IMR-90 (cell line): ENCODE measurements at regions not wholly inside any gene's neighbourhood (a gene's known extent, or its start where the extent isn't known, plus 50 kb on each side); places are given as distances from the start of the nearest gene placed in this dataset.

ENCODE experiments used
- ATAC-seq: fragments of 200-7000 bp; cut with Tn5 transposase; 2 replicates; pipeline ENCODE4 v1.9.1; 2020; ENCODE audit warnings: low read depth, mild to moderate bottlenecking, moderate library complexity
- BruUV-seq: library from RNA; stranded (reverse); fragments of 400-500 nt; replicated peaks from 2 replicates; lab custom pipeline; 2021; lab: Mats Ljungman, UMichigan
- CTCF ChIA-PET: fragments of 300-600 bp; formaldehyde crosslinking; extraction: SDS; loops from one replicate; lab custom pipeline; 2021; ENCODE audit warnings: antibody characterized with exemption; lab: Yijun Ruan, JAX
- POLR2A ChIA-PET: fragments of 300-600 bp; sonication (Branson Sonifier 250); formaldehyde crosslinking; loops from one replicate; lab custom pipeline; 2022; ENCODE audit warnings: antibody characterized with exemption; ENCODE audit not compliant: unreplicated experiment; lab: Charles Lee
- DNase-seq: peaks from one replicate; pipeline ENCODE4 v3.0.0; 2013
- H2AFZ ChIP-seq: replicated peaks from 2 replicates; pipeline ENCODE3; 2013; ENCODE audit warnings: low read length, mild to moderate bottlenecking; ENCODE audit not compliant: poor library complexity
- H2AK5ac ChIP-seq: 2 replicates; pipeline ENCODE4 v1.6.1; 2013; ENCODE audit warnings: low read depth, low read length, inconsistent platforms
- H2AK9ac ChIP-seq: replicated peaks from 2 replicates; pipeline ENCODE3; 2013; ENCODE audit warnings: mild to moderate bottlenecking, low read depth, low read length, moderate library complexity; ENCODE audit not compliant: poor library complexity
- H2BK120ac ChIP-seq: 2 replicates; pipeline ENCODE4 v1.6.1; 2013; ENCODE audit warnings: low read depth, low read length, inconsistent platforms
- H2BK15ac ChIP-seq: 3 replicates; pipeline ENCODE4 v1.6.1; 2013; ENCODE audit warnings: low read depth, low read length, inconsistent platforms
- H2BK20ac ChIP-seq: 2 replicates; pipeline ENCODE4 v1.6.1; 2013; ENCODE audit warnings: low read depth, mild to moderate bottlenecking, inconsistent platforms, low read length, moderate library complexity
- H2BK5ac ChIP-seq: 2 replicates; pipeline ENCODE4 v1.6.1; 2013; ENCODE audit warnings: mild to moderate bottlenecking, low read depth, low read length, inconsistent platforms; ENCODE audit not compliant: poor library complexity, severe bottlenecking
- H3K14ac ChIP-seq: replicated peaks from 2 replicates; pipeline ENCODE4 v1.6.1; 2013; ENCODE audit warnings: low read depth, low read length, inconsistent platforms
- H3K18ac ChIP-seq: 2 replicates; pipeline ENCODE4 v1.6.1; 2013; ENCODE audit warnings: low read depth, low read length, control low read depth
- H3K23ac ChIP-seq: 2 replicates; pipeline ENCODE4 v1.6.1; 2013; ENCODE audit warnings: low read depth, low read length, inconsistent platforms
- H3K27ac ChIP-seq: 2 replicates; pipeline ENCODE4 v1.5.1; 2013; ENCODE audit warnings: mild to moderate bottlenecking, control low read depth, low read length; ENCODE audit not compliant: insufficient read depth
- H3K27me3 ChIP-seq: 2 replicates; pipeline ENCODE4 v1.6.1; 2013; ENCODE audit warnings: low read length; ENCODE audit not compliant: control insufficient read depth, insufficient read depth
- H3K36me3 ChIP-seq: 2 replicates; pipeline ENCODE4 v1.6.1; 2013; ENCODE audit warnings: low read length, mixed read lengths; ENCODE audit not compliant: control insufficient read depth, insufficient read depth
- H3K4ac ChIP-seq: 2 replicates; pipeline ENCODE4 v1.6.1; 2013; ENCODE audit warnings: low read depth, low read length, inconsistent platforms
- H3K4me1 ChIP-seq: 2 replicates; pipeline ENCODE4 v1.6.1; 2013; ENCODE audit warnings: low read length, mixed read lengths; ENCODE audit not compliant: control insufficient read depth, insufficient read depth
- H3K4me2 ChIP-seq: 2 replicates; pipeline ENCODE4 v1.6.1; 2013; ENCODE audit warnings: low read depth, mild to moderate bottlenecking, control low read depth, low read length, moderate library complexity
- H3K4me3 ChIP-seq: 2 replicates; pipeline ENCODE4 v1.5.1; 2013; ENCODE audit warnings: low read depth, mild to moderate bottlenecking, control low read depth, low read length, moderate library complexity; ENCODE audit not compliant: insufficient read depth
- H3K56ac ChIP-seq: 2 replicates; pipeline ENCODE4 v1.6.1; 2013; ENCODE audit warnings: low read length, inconsistent platforms; ENCODE audit not compliant: insufficient read depth; ENCODE audit errors: extremely low read depth
- H3K79me1 ChIP-seq, 2 experiments: 2 replicates each; pipeline ENCODE4 v1.6.1; 2013; ENCODE audit warnings: low read length in 2 of 2, inconsistent platforms in 1 of 2, low read depth in 1 of 2
- H3K9ac ChIP-seq: 2 replicates; pipeline ENCODE4 v1.6.1; 2013; ENCODE audit warnings: low read depth, low read length, control low read depth
- H3K9me1 ChIP-seq: 2 replicates; pipeline ENCODE4 v1.6.1; 2013; ENCODE audit warnings: low read length, inconsistent platforms; ENCODE audit not compliant: insufficient read depth
- H3K9me3 ChIP-seq: 2 replicates; pipeline ENCODE4 v1.6.1; 2013; ENCODE audit warnings: low read length; ENCODE audit not compliant: control insufficient read depth, insufficient read depth
- H4K20me1 ChIP-seq: 2 replicates; pipeline ENCODE4 v1.6.1; 2013; ENCODE audit warnings: low read length, inconsistent platforms; ENCODE audit not compliant: insufficient read depth
- H4K5ac ChIP-seq: 2 replicates; pipeline ENCODE4 v1.6.1; 2013; ENCODE audit warnings: mild to moderate bottlenecking, low read depth, low read length, control low read depth
- H4K8ac ChIP-seq, 2 experiments: 2 replicates each; pipeline ENCODE4 v1.6.1; 2013; ENCODE audit warnings: low read depth in 2 of 2, low read length in 2 of 2, control low read depth in 1 of 2, inconsistent platforms in 1 of 2
- H4K91ac ChIP-seq: 2 replicates; pipeline ENCODE4 v1.6.1; 2013; ENCODE audit warnings: low read depth, low read length, inconsistent platforms; ENCODE audit not compliant: insufficient read depth
- BHLHE40 ChIP-seq: fragments of 150-350 bp; IDR thresholded peaks from 2 replicates; pipeline ENCODE4 v1.6.1; 2016; ENCODE audit warnings: mild to moderate bottlenecking, low read depth, low read length
- CEBPB ChIP-seq: IDR thresholded peaks from 2 replicates; pipeline ENCODE4 v1.6.1; 2012; ENCODE audit warnings: low read depth, low read length, improper control_type of control experiment
- CHD1 ChIP-seq: IDR thresholded peaks from 2 replicates; pipeline ENCODE4 v1.6.1; 2012; ENCODE audit warnings: low read depth, low read length, improper control_type of control experiment
- CTCF ChIP-seq: conservative IDR thresholded peaks from 2 replicates; pipeline ENCODE4 v1.5.1; 2012; ENCODE audit warnings: mild to moderate bottlenecking, low read depth, low read length, improper control_type of control experiment
- FOS ChIP-seq: fragments of 150-350 bp; IDR thresholded peaks from 2 replicates; pipeline ENCODE4 v1.6.1; 2016; ENCODE audit warnings: low read depth, low read length
- MAFK ChIP-seq: IDR thresholded peaks from 2 replicates; pipeline ENCODE4 v1.6.1; 2012; ENCODE audit warnings: low read depth, low read length, improper control_type of control experiment
- NFE2L2 ChIP-seq: fragments of 150-350 bp; IDR thresholded peaks from 2 replicates; pipeline ENCODE4 v1.6.1; 2016; ENCODE audit warnings: low read depth, mild to moderate bottlenecking, low read length
- RAD21 ChIP-seq: IDR thresholded peaks from 2 replicates; pipeline ENCODE4 v1.6.1; 2012; ENCODE audit warnings: low read length, improper control_type of control experiment
- RCOR1 ChIP-seq: IDR thresholded peaks from 2 replicates; pipeline ENCODE4 v1.6.1; 2012; ENCODE audit warnings: mild to moderate bottlenecking, low read length, improper control_type of control experiment; ENCODE audit not compliant: insufficient replicate concordance
- SMC3 ChIP-seq: fragments of 150-350 bp; IDR thresholded peaks from 2 replicates; pipeline ENCODE4 v1.6.1; 2016; ENCODE audit warnings: low read depth, mild to moderate bottlenecking, antibody characterized with exemption, low read length, moderate library complexity
- WGBS, 2 experiments: methylation state at CpG; one replicate each; pipeline versions ENCODE4 v1.1.5 to v1.1.7; 2013; ENCODE audit warnings: missing lambda C conversion rate in 2 of 2; ENCODE audit not compliant: insufficient read length in 1 of 2; ENCODE audit errors: extremely low coverage in 2 of 2; 5-methylcytosine and 5-hydroxymethylcytosine counted together
- dilution Hi-C: fragments of 300-500 bp; cut with HindIII; formaldehyde crosslinking; loops from one replicate; pipeline ENCODE4 v1.14.3; 2018; ENCODE audit warnings: low sequenced_read_pairs; ENCODE audit not compliant: unreplicated experiment
- in situ Hi-C: fragments of 300-500 bp; cut with MboI; formaldehyde crosslinking; loops from 3 replicates; pipeline ENCODE4 v1.14.3; 2019; ENCODE audit warnings: low sequenced_read_pairs, inconsistent platforms, mixed read lengths
- intact Hi-C: fragments of 100-400 bp; cut with micrococcal nuclease; formaldehyde crosslinking; loops from 2 replicates; pipeline ENCODE4 v1.10.0; 2022

- no peak overlapping the region for H3K4ac ChIP-seq
Measured at GRCh38 chr11:15300341-15300740, 185.6 kb downstream of the INSC start.

More at GRCh38 chr11:15300341-15300740, 185.6 kb downstream of the INSC start:
- POLR2A ChIA-PET, result no interaction called here
- Histone ChIP-seq H4K91ac (no peak overlapping the region), H3K9ac (no peak overlapping the region), H2BK15ac (no peak overlapping the region), H3K9me3 (no peaks in the 10 kb centered on the region), H4K5ac (no peak overlapping the region), H3K18ac (no peak overlapping the region), H4K20me1 (no peaks in the 10 kb centered on the region), H3K4me1 (no peaks in the 10 kb centered on the region), H3K27ac (no peak overlapping the region), H3K4me3 (no peak overlapping the region), H3K14ac (no peak overlapping the region), H3K9me1 (no peaks in the 10 kb centered on the region), H3K27me3 (no peaks in the 10 kb centered on the region), H2AFZ (no peak overlapping the region), H2AK9ac (no peak overlapping the region), H2BK5ac (no peak overlapping the region), H2AK5ac (no peak overlapping the region), H3K79me1 (no peaks in the 10 kb centered on the region), H3K56ac (no peak overlapping the region), H4K8ac (no peak overlapping the region), H3K23ac (no peak overlapping the region), H2BK120ac (no peak overlapping the region), H3K4me2 (no peak overlapping the region), H3K36me3 (no peaks in the 10 kb centered on the region), H2BK20ac (no peak overlapping the region)
- WGBS, 2 experiments, result 20% methylated on average over 1 of the region's 14 CpGs; no CpG with 5 or more reads in 1 of the 2 experiments
- ATAC-seq (no peak), DNase-seq (no peak)
- no TSS peak for BruUV-seq
- dilution Hi-C loops, result no loop called here
- in situ Hi-C loops, result no loop called here
- intact Hi-C loops, result no loop called here
- TF ChIP-seq BHLHE40, result no peak
- no peak for TF ChIP-seq FOS
- TF ChIP-seq RCOR1, result no peak
- no peak for TF ChIP-seq MAFK
- TF ChIP-seq SMC3, result no peak
- no peak for TF ChIP-seq CHD1
- TF ChIP-seq CTCF, result no peak
- no peak for TF ChIP-seq RAD21
- TF ChIP-seq NFE2L2, result no peak
- TF ChIP-seq CEBPB, result no peak
- CTCF ChIA-PET, result interaction anchor here (0.8 kb wide), 1 partner anchor 454 kb away, joined by 3 read pairs; no protein-coding TSS in a partner anchor
